Sigmoid colon (tissue), 4 donors: ENCODE measurements at regions not wholly inside any gene's neighbourhood (a gene's known extent, or its start where the extent isn't known, plus 50 kb on each side); places are given as distances from the start of the nearest gene placed in this dataset.

ENCODE experiments used
- EP300 ChIP-seq, 4 donors: sonication (generic); formaldehyde crosslinking; IDR thresholded peaks; one replicate each; pipeline ENCODE4 v1.6.1; 2017; ENCODE audit warnings: antibody characterized with exemption in 4 of 4
- POLR2A ChIP-seq, 2 donors: fragments of 450-650 bp; IDR thresholded peaks; one replicate each; pipeline ENCODE4 v1.6.1; 2016; ENCODE audit warnings: antibody characterized with exemption in 2 of 2, mild to moderate bottlenecking in 2 of 2, moderate library complexity in 2 of 2
- POLR2AphosphoS5 ChIP-seq, 4 donors: sonication (generic); formaldehyde crosslinking; IDR thresholded peaks; one replicate each; pipeline ENCODE4 v1.6.1; 2017; ENCODE audit warnings: antibody characterized with exemption in 4 of 4
- TF ChIP-seq, protein P1 (sequence below), 4 experiments: fragments of 450-650 bp in 3 of 4; fragments of 200-600 bp in 1 of 4; IDR thresholded peaks; one replicate each; pipeline ENCODE4 v1.5.1; 2016 to 2019; ENCODE audit warnings: antibody characterized with exemption in 4 of 4, mild to moderate bottlenecking in 3 of 4, moderate library complexity in 2 of 4

DNA sequence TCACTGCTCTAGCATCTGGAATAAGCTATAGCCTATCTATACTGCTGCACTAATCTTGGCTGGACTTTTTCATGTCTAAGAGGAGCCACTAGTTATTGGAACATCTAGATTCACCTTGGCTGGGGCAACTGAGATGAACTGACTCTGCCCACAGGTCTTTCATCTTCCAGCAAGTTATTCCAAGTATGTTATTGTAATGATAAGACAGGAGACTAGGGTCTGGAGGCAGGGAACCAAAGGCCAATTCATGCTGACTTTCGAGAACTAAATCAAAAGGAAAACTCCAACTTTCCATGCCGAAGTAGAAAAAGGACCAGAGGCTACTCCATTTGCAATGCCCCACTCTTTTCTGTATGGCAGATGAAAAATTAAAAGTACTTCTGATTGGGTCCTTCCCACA is 1243.0 kb upstream of the RAG2 start:
- TF ChIP-seq, protein P1, sequence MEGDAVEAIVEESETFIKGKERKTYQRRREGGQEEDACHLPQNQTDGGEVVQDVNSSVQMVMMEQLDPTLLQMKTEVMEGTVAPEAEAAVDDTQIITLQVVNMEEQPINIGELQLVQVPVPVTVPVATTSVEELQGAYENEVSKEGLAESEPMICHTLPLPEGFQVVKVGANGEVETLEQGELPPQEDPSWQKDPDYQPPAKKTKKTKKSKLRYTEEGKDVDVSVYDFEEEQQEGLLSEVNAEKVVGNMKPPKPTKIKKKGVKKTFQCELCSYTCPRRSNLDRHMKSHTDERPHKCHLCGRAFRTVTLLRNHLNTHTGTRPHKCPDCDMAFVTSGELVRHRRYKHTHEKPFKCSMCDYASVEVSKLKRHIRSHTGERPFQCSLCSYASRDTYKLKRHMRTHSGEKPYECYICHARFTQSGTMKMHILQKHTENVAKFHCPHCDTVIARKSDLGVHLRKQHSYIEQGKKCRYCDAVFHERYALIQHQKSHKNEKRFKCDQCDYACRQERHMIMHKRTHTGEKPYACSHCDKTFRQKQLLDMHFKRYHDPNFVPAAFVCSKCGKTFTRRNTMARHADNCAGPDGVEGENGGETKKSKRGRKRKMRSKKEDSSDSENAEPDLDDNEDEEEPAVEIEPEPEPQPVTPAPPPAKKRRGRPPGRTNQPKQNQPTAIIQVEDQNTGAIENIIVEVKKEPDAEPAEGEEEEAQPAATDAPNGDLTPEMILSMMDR (IDR thresholded peaks at IDR 0.05) = no peak
- TF ChIP-seq POLR2AphosphoS5 (IDR thresholded peaks at IDR 0.05) (no peak), POLR2A (IDR thresholded peaks at IDR 0.05) (no peak), EP300 (IDR thresholded peaks at IDR 0.05) (no peak)
